ENCODE measurements at regions not wholly inside any gene's neighbourhood (a gene's known extent, or its start where the extent isn't known, plus 50 kb on each side); places are given as distances from the start of the nearest gene placed in this dataset.

DNA sequence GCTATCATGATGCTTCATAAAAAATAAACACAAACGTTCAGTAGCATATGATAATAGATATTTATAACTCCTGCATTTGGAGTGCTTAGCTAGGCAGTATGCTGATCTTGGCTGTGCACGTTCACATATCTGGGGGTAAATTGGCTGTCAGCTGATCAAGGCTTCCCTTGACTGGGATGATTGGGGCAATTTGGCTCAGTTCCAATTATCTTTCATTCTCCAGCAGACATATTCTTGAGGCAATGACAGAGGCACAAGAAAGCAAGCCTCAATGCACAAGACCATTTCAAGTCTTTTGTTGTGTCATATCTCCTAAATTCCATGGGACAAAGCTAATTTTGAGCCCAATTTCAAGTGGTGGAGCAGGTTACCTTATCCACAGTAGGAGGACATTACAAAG lies 142.0 kb downstream of the DLEU7 start:
- TF ChIP-seq, protein P1, sequence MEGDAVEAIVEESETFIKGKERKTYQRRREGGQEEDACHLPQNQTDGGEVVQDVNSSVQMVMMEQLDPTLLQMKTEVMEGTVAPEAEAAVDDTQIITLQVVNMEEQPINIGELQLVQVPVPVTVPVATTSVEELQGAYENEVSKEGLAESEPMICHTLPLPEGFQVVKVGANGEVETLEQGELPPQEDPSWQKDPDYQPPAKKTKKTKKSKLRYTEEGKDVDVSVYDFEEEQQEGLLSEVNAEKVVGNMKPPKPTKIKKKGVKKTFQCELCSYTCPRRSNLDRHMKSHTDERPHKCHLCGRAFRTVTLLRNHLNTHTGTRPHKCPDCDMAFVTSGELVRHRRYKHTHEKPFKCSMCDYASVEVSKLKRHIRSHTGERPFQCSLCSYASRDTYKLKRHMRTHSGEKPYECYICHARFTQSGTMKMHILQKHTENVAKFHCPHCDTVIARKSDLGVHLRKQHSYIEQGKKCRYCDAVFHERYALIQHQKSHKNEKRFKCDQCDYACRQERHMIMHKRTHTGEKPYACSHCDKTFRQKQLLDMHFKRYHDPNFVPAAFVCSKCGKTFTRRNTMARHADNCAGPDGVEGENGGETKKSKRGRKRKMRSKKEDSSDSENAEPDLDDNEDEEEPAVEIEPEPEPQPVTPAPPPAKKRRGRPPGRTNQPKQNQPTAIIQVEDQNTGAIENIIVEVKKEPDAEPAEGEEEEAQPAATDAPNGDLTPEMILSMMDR (IDR thresholded peaks at IDR 0.05) = no peak
- no peak for TF ChIP-seq EP300 (IDR thresholded peaks at IDR 0.05)
- TF ChIP-seq POLR2A (IDR thresholded peaks at IDR 0.05) = no peak
- no peaks in the 10 kb centered on the region for H3K9me3 ChIP-seq
- no peaks in the 10 kb centered on the region for H3K36me3 ChIP-seq
- DNase-seq = no peak
- no peak overlapping the region for H3K4me3 ChIP-seq
- intact Hi-C loops (cut with DNase I) = no loop called here
- H3K4me1 ChIP-seq (ENCODE audit: insufficient read depth) = no peaks in the 10 kb centered on the region
- WGBS, 3 donors = 42 to 47% (median 45%) methylated on average over 2 of the region's 2 CpGs
- no peaks in the 10 kb centered on the region for H3K27me3 ChIP-seq
- no peak overlapping the region for H3K27ac ChIP-seq

DNA sequence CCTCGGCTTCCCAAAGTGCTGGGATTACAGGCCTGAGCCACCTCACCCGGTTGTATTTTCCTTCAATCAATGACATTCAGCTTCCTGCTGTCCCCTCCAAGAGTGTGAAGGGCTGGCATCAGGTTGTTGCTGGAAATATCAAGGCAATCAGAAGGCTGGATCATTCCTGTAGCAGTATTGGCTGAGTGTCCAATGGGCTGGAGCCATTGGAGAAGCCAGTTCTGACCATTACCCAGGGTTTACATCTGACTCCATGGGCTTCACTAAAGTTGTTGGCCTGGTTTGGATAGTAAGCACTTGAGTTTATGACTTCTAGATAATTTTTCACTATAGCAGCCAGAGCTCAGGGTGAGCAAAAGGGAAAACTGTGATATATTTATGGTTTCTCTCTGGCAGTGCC lies 137.0 kb downstream of the DLEU7 start:
- H3K27me3 ChIP-seq = no peaks in the 10 kb centered on the region
- H3K4me1 ChIP-seq (ENCODE audit: insufficient read depth) = no peaks in the 10 kb centered on the region
- TF ChIP-seq POLR2A (IDR thresholded peaks at IDR 0.05) (no peak), EP300 (IDR thresholded peaks at IDR 0.05) (no peak)
- TF ChIP-seq, protein P1 (IDR thresholded peaks at IDR 0.05) = no peak
- H3K36me3 ChIP-seq = no peaks in the 10 kb centered on the region
- H3K4me3 ChIP-seq = no peak overlapping the region
- 82 to 95% (median 90%) methylated on average over 2 of the region's 2 CpGs for WGBS, 3 donors
- H3K27ac ChIP-seq = no peak overlapping the region
- no peaks in the 10 kb centered on the region for H3K9me3 ChIP-seq
- no peak for DNase-seq
- intact Hi-C loops (cut with DNase I) = no loop called here

DNA sequence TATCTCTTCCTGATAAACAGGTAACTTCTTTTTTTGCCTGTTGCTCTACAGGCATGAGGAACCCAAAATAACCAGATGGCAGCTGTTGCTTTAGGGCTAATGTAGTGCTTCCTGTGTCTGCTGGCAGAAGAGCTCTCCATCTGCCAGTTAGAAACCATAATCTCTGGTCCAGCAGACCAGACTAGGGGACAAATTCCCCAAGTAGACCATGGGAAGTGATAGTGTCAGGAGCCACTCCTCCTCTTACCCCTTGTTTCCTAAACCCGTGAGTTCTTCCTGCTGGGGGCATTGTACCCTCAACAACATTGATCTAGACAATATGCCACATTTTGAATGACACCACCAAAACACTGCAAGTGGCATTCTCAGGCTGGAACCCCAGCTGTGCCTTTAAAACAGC lies 135.9 kb downstream of the DLEU7 start:
- Histone ChIP-seq H3K36me3 (no peaks in the 10 kb centered on the region), H3K27ac (no peak overlapping the region), H3K9me3 (no peaks in the 10 kb centered on the region), H3K4me1 (ENCODE audit: insufficient read depth) (peaks cover 2% of the 10 kb centered on the region), H3K27me3 (no peaks in the 10 kb centered on the region), H3K4me3 (no peak overlapping the region)
- DNase-seq = no peak
- TF ChIP-seq POLR2A (IDR thresholded peaks at IDR 0.05) = no peak
- no peak for TF ChIP-seq EP300 (IDR thresholded peaks at IDR 0.05)
- TF ChIP-seq, protein P1 (IDR thresholded peaks at IDR 0.05) = no peak
- intact Hi-C loops (cut with DNase I) = no loop called here
- 86 to 100% (median 89%) methylated on average over 1 of the region's 1 CpG for WGBS, 3 donors

DNA sequence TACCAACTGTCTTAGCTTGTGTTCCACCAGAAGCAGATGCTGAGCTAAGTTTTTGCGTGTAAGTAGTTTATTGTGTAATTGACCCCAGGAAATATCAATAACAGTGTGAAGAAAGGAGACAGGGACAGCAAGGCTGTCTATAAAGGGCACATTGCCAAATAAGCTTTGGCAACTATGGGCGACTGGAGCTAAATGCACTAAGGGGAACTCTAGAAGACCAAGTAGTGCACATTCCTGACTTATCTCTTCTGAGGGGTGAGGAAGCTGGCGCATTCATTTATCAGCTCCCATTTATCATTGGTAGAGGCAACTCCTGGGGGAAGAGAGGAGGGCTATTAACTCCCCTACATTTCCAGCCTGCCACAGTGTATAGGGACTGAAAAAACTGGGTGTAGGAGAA lies 135.0 kb downstream of the DLEU7 start:
- no peaks in the 10 kb centered on the region for H3K27me3 ChIP-seq
- H3K9me3 ChIP-seq = no peaks in the 10 kb centered on the region
- no peak for DNase-seq
- H3K27ac ChIP-seq = no peak overlapping the region
- H3K36me3 ChIP-seq = no peaks in the 10 kb centered on the region
- TF ChIP-seq EP300 (IDR thresholded peaks at IDR 0.05) (no peak), POLR2A (IDR thresholded peaks at IDR 0.05) (no peak)
- TF ChIP-seq, protein P1 (IDR thresholded peaks at IDR 0.05) = no peak
- peaks cover 6% of the 10 kb centered on the region for H3K4me1 ChIP-seq (ENCODE audit: insufficient read depth)
- intact Hi-C loops (cut with DNase I) = no loop called here
- no peak overlapping the region for H3K4me3 ChIP-seq
- 38 to 47% (median 41%) methylated on average over 3 of the region's 3 CpGs for WGBS, 3 donors

DNA sequence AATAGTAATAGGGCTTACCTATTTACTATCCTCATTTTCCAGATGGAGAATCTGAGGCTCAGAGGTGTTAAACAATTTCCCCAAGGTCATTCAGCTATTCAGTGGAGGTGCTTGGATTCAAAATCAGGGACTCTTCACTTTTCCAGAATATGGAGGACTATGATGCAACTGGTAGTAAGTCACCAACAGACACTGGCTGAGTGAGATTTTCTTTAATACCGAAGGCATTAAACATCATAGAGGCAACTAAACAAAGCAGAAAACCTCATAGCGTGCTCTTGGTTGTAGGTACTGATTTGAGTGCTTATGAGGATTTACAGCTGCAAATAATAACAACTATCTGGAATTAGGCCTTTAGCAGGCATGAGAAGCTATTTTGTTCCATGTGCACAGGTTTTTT lies 134.4 kb downstream of the DLEU7 start:
- WGBS, 3 donors = 92 to 98% (median 95%) methylated on average over 2 of the region's 2 CpGs
- H3K27ac ChIP-seq = no peak overlapping the region
- no peaks in the 10 kb centered on the region for H3K36me3 ChIP-seq
- intact Hi-C loops (cut with DNase I) = no loop called here
- no peak overlapping the region for H3K4me3 ChIP-seq
- peaks cover 6% of the 10 kb centered on the region for H3K4me1 ChIP-seq (ENCODE audit: insufficient read depth)
- H3K9me3 ChIP-seq = no peaks in the 10 kb centered on the region
- no peaks in the 10 kb centered on the region for H3K27me3 ChIP-seq
- DNase-seq = no peak
- TF ChIP-seq POLR2A (IDR thresholded peaks at IDR 0.05) = no peak
- TF ChIP-seq, protein P1 (IDR thresholded peaks at IDR 0.05) = no peak
- no peak for TF ChIP-seq EP300 (IDR thresholded peaks at IDR 0.05)

Measured in ovary (tissue), 7 donors.